ENCODE measurements at regions not wholly inside any gene's neighbourhood (a gene's known extent, or its start where the extent isn't known, plus 50 kb on each side); places are given as distances from the start of the nearest gene placed in this dataset.

- H3K27ac ChIP-seq, result no peak overlapping the region
- H3K9me3 ChIP-seq, result no peaks in the 10 kb centered on the region
- H3K4me1 ChIP-seq (ENCODE audit: control insufficient read depth in 1 of 2, insufficient read depth in 1 of 2, low read depth in 1 of 2, low read length in 1 of 2), result no peaks in the 10 kb centered on the region
- TF ChIP-seq CTCF (IDR thresholded peaks at IDR 0.05), result no peak
- no peaks in the 10 kb centered on the region for H3K27me3 ChIP-seq
- no peak overlapping the region for H3K4me3 ChIP-seq (ENCODE audit: low read depth in 1 of 2, low read length in 1 of 2)
- H3K36me3 ChIP-seq, result no peaks in the 10 kb centered on the region
Observed at GRCh38 chr15:47258521-47258920, 458.8 kb upstream of the SEMA6D start.

DNA sequence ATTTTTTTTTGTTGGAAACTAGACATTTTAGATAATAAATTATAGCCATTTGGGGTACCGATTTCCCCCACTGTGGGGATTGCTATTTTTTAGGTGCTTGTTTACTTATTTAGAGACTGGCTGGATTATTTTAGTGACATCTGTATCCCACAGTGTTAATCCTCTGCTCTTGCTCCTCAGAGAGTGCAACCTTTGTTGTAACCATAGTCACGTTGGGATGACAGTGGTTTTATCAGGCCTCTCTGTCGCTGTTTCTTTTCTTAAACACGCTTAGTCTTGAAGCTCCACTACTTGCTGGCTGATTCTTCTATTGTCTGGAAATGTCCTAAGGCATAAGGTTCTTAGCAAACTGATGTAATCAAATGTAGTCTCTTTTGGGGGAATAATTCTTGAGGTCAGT is 451.6 kb upstream of the SEMA6D start:
- no peaks in the 10 kb centered on the region for H3K4me1 ChIP-seq (ENCODE audit: control insufficient read depth in 1 of 2, insufficient read depth in 1 of 2, low read depth in 1 of 2, low read length in 1 of 2)
- no peaks in the 10 kb centered on the region for H3K27me3 ChIP-seq
- no peak for TF ChIP-seq CTCF (IDR thresholded peaks at IDR 0.05)
- no peaks in the 10 kb centered on the region for H3K9me3 ChIP-seq
- H3K4me3 ChIP-seq (ENCODE audit: low read depth in 1 of 2, low read length in 1 of 2), result no peak overlapping the region
- H3K36me3 ChIP-seq, result no peaks in the 10 kb centered on the region
- H3K27ac ChIP-seq, result no peak overlapping the region

DNA sequence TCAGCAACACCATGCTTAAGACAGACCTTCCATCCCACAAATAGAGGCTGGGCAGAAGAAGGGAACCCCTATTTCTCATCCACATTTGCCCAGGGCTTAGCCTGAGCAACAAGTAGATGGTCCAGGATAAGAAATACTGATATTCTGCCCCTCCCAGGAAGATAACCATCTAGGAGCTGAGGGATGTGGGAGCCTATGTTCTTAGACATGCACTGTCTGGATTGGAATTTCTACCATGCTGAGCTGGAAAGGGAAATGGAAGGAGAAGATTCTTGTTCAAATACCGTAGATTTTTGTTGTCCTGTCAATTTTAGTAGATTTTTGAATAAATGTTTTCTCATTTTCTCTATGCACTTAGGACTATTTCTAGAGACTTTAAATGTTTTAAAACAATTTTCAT is 450.7 kb upstream of the SEMA6D start:
- no peaks in the 10 kb centered on the region for H3K27me3 ChIP-seq
- no peak for TF ChIP-seq CTCF (IDR thresholded peaks at IDR 0.05)
- no peak overlapping the region for H3K27ac ChIP-seq
- H3K9me3 ChIP-seq, result no peaks in the 10 kb centered on the region
- no peaks in the 10 kb centered on the region for H3K36me3 ChIP-seq
- no peak overlapping the region for H3K4me3 ChIP-seq (ENCODE audit: low read depth in 1 of 2, low read length in 1 of 2)
- no peaks in the 10 kb centered on the region for H3K4me1 ChIP-seq (ENCODE audit: control insufficient read depth in 1 of 2, insufficient read depth in 1 of 2, low read depth in 1 of 2, low read length in 1 of 2)

DNA sequence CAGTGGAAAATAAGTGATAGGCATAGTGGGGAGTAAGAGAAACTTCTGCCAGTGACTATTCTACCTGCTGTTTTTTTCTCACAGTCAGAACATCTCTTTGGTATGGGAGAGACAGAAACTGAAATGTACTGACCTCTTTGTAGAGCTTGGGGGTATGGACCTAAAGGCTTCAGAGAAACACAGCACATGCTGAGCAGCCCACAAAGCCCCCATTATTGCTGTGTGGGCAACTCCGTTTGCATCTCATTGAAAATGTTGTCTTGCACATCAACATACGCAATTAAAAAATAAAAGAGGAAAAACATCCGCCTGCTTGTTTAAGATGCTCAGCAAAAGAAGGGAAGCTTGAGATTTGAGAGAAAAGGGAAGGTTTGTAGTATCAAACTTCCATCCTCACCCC is 443.4 kb upstream of the SEMA6D start:
- no peak overlapping the region for H3K4me3 ChIP-seq (ENCODE audit: low read depth in 1 of 2, low read length in 1 of 2)
- no peaks in the 10 kb centered on the region for H3K4me1 ChIP-seq (ENCODE audit: control insufficient read depth in 1 of 2, insufficient read depth in 1 of 2, low read depth in 1 of 2, low read length in 1 of 2)
- H3K27ac ChIP-seq, result no peak overlapping the region
- H3K36me3 ChIP-seq, result no peaks in the 10 kb centered on the region
- no peak for TF ChIP-seq CTCF (IDR thresholded peaks at IDR 0.05)
- no peaks in the 10 kb centered on the region for H3K9me3 ChIP-seq
- H3K27me3 ChIP-seq, result no peaks in the 10 kb centered on the region

DNA sequence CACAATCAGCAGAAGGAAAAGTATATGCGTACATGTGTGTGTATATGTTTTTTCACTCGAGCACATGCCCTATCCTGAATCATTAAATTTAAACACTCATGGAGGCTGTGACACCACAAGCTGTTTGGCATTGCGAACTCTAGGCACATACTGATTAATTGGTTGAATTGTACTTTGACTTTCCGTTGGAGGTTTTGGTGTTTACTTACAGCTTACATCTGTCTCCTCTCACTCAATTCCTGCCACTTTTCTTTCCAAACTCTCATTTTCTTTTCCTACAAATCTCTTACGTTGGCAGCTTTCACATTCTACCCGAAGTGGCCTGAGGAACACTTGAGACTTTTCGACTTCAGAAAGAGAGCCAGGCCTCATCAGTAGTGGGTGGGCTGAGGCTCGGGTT is 434.1 kb upstream of the SEMA6D start:
- no peaks in the 10 kb centered on the region for H3K27me3 ChIP-seq
- no peaks in the 10 kb centered on the region for H3K9me3 ChIP-seq
- no peaks in the 10 kb centered on the region for H3K4me1 ChIP-seq (ENCODE audit: control insufficient read depth in 1 of 2, insufficient read depth in 1 of 2, low read depth in 1 of 2, low read length in 1 of 2)
- no peak for TF ChIP-seq CTCF (IDR thresholded peaks at IDR 0.05)
- H3K4me3 ChIP-seq (ENCODE audit: low read depth in 1 of 2, low read length in 1 of 2), result no peak overlapping the region
- H3K36me3 ChIP-seq, result no peaks in the 10 kb centered on the region
- no peak overlapping the region for H3K27ac ChIP-seq

GRCh38 chr15:47288794-47289193 is 428.5 kb upstream of the SEMA6D start:
- Histone ChIP-seq H3K4me3 (ENCODE audit: low read depth in 1 of 2, low read length in 1 of 2) (no peak overlapping the region), H3K27me3 (no peaks in the 10 kb centered on the region), H3K4me1 (ENCODE audit: control insufficient read depth in 1 of 2, insufficient read depth in 1 of 2, low read depth in 1 of 2, low read length in 1 of 2) (no peaks in the 10 kb centered on the region), H3K9me3 (no peaks in the 10 kb centered on the region), H3K27ac (no peak overlapping the region), H3K36me3 (no peaks in the 10 kb centered on the region)
- no peak for TF ChIP-seq CTCF (IDR thresholded peaks at IDR 0.05)

Data from neutrophil (primary cell).